ENCODE measurements at regions not wholly inside any gene's neighbourhood (a gene's known extent, or its start where the extent isn't known, plus 50 kb on each side); places are given as distances from the start of the nearest gene placed in this dataset.

- TF ChIP-seq POLR2A (IDR thresholded peaks at IDR 0.05): no peak
- TF ChIP-seq CTCF (IDR thresholded peaks at IDR 0.05): no peak
- intact Hi-C loops (cut with DNase I): no loop called here
- WGBS, 2 donors: 74 to 94% methylated on average over 3 of the region's 3 CpGs
- H3K4me3 ChIP-seq (replicated peaks in 1 of 3): no peak overlapping the region
- no peaks in the 10 kb centered on the region for H3K27me3 ChIP-seq
- H3K36me3 ChIP-seq: no peaks in the 10 kb centered on the region
- no peak overlapping the region for H3K27ac ChIP-seq
- H3K9me3 ChIP-seq: no peaks in the 10 kb centered on the region
- no peak for DNase-seq
- peaks cover 13 to 19% of the 10 kb centered on the region in 2 donors for H3K4me1 ChIP-seq
These were observed 348.7 kb upstream of the TBL1XR1 start for GRCh38 chr3:177545964-177546363.

- 66 to 76% methylated on average over 13 of the region's 13 CpGs for WGBS, 2 donors
- peak overlapping the region in 1 of 3 donors; percentile 46 for H3K27ac ChIP-seq
- intact Hi-C loops (cut with DNase I): no loop called here
These were observed 350.5 kb upstream of the TBL1XR1 start for GRCh38 chr3:177547711-177548350.

GRCh38 chr3:177550667-177551066 is 353.4 kb upstream of the TBL1XR1 start:
- TF ChIP-seq CTCF (IDR thresholded peaks at IDR 0.05) (no peak), POLR2A (IDR thresholded peaks at IDR 0.05) (no peak)
- peaks cover 53 to 60% of the 10 kb centered on the region in 2 donors for H3K4me1 ChIP-seq
- no peaks in the 10 kb centered on the region for H3K27me3 ChIP-seq
- no peaks in the 10 kb centered on the region for H3K9me3 ChIP-seq
- intact Hi-C loops (cut with DNase I): no loop called here
- no peaks in the 10 kb centered on the region for H3K36me3 ChIP-seq
- DNase-seq: no peak
- 96 to 98% methylated on average over 1 of the region's 1 CpG for WGBS, 2 donors
- H3K4me3 ChIP-seq (replicated peaks in 1 of 3): no peak overlapping the region
- H3K27ac ChIP-seq: peak overlapping the region in 1 of 3 donors; percentile 78

More at GRCh38 chr3:177547711-177548350, 350.5 kb upstream of the TBL1XR1 start:
- no peaks in the 10 kb centered on the region for H3K36me3 ChIP-seq
- peaks cover 27 to 34% of the 10 kb centered on the region in 2 donors for H3K4me1 ChIP-seq
- no peaks in the 10 kb centered on the region for H3K27me3 ChIP-seq
- H3K9me3 ChIP-seq: no peaks in the 10 kb centered on the region
- DNase-seq: no peak
- H3K4me3 ChIP-seq (replicated peaks in 1 of 3): no peak overlapping the region
- TF ChIP-seq CTCF (IDR thresholded peaks at IDR 0.05) (no peak), POLR2A (IDR thresholded peaks at IDR 0.05) (no peak)

GRCh38 chr3:177551431-177551836 is 354.2 kb upstream of the TBL1XR1 start:
- H3K4me1 ChIP-seq: peaks cover 53 to 62% of the 10 kb centered on the region in 2 donors
- TF ChIP-seq POLR2A (IDR thresholded peaks at IDR 0.05) (no peak), CTCF (IDR thresholded peaks at IDR 0.05) (no peak)
- no peaks in the 10 kb centered on the region for H3K9me3 ChIP-seq
- WGBS, 2 donors: 70 to 75% methylated on average over 4 of the region's 4 CpGs
- peak overlapping the region; percentile 13 to 78 (median 76) for H3K27ac ChIP-seq
- H3K4me3 ChIP-seq (replicated peaks in 1 of 3): no peak overlapping the region
- DNase-seq: no peak
- no peaks in the 10 kb centered on the region for H3K27me3 ChIP-seq
- intact Hi-C loops (cut with DNase I): no loop called here
- H3K36me3 ChIP-seq: no peaks in the 10 kb centered on the region

GRCh38 chr3:177552051-177552450 is 354.8 kb upstream of the TBL1XR1 start:
- no peaks in the 10 kb centered on the region for H3K9me3 ChIP-seq
- intact Hi-C loops (cut with DNase I): no loop called here
- no peak overlapping the region for H3K4me3 ChIP-seq (replicated peaks in 1 of 3)
- TF ChIP-seq POLR2A (IDR thresholded peaks at IDR 0.05) (no peak), CTCF (IDR thresholded peaks at IDR 0.05) (no peak)
- 23 to 48% methylated on average over 1 of the region's 1 CpG for WGBS, 2 donors
- no peaks in the 10 kb centered on the region for H3K36me3 ChIP-seq
- H3K27ac ChIP-seq: peak overlapping the region; percentile 13 to 78 (median 76)
- peaks cover 53 to 59% of the 10 kb centered on the region in 2 donors for H3K4me1 ChIP-seq
- H3K27me3 ChIP-seq: no peaks in the 10 kb centered on the region
- DNase-seq: no peak

Measured in thyroid gland (tissue), 4 donors.